M059J (cell line): ENCODE measurements at regions not wholly inside any gene's neighbourhood (a gene's known extent, or its start where the extent isn't known, plus 50 kb on each side); places are given as distances from the start of the nearest gene placed in this dataset.
"Not testable (repeated sequence)": the region's sequence is repeated elsewhere in the genome, so short reads cannot be mapped to it uniquely, and the experiment has no call there.

Source experiments
- DNase-seq: peaks from one replicate; pipeline ENCODE4 v3.0.0-alpha.2; 2012; ENCODE audit warnings: low read depth

DNA sequence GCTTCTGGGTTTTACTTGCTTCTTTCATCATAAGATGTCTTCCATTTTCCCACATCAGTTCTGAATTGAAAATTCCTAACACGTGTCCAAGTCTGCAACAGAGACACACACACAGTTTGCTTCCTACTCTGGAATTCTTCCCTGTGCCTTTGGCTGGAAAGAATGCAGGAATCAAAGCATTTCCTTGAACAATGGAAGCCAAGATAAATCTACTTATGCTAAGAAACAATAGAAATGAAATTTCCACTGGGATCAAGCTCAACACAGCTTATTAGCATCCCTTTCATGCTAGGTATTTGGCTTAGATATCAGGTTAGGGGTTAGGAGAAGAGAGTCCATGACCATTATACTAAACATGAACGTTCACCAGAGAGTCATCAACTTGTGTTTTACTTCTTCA is 101.1 kb upstream of the SCAF8 start:
- DNase-seq, result no peak

DNA sequence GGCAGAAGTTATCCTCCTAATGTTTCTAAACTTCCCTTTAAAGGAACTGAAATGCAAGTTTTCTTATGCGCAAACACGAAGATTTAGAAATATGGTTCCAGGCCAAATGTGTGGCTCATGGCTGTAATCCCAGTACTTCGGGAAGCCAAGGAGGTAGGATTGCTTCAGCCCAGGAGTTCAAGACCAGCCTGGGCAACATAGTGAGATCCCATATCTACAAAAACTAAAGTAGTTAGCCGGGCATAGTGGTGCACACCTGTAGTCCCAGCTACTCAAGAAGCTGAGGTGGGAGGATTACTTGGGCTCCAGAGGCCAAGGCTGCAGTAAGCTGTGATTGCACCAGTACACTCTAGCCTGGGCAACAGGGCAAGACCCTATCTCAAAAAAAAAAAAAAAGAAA is 95.8 kb upstream of the SCAF8 start:
- no peak for DNase-seq

DNA sequence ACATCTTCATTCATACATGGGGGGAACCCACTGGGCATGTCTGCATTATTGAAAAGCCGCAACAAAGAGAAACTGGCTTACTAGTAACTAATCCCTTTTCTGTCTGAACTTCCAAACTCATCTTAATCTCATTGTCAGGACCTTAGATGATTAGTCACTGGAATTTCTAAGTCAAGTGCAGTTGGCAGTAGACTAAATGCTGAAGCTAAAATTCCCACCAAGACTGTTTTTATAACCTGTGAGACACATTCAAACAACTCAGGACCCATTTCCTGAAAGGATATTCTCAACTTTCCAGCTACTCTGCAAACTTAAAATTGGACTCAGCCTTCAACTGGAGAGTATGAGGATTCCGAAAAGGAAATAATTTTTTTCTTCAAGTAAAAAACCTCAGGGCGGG is 94.8 kb upstream of the SCAF8 start:
- DNase-seq, result peak; percentile 70

DNA sequence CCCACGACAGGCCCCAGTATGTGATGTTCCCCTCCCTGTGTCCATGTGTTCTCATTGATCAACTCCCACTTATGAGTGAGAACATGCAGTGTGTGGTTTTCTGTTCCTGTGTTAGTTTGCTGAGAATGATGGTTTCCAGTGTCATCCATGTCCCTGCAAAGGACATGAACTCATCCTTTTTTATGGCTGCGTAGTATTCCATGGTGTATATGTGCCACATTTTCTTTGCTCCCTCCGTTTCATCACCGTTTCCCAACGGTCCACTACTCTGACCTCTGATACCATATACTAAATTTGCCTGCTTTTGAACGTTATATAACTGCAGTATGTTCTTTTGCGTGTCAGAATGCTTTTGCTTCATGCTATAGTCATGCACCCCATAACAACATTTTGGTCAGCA is 94.0 kb upstream of the SCAF8 start:
- not testable (repeated sequence) for DNase-seq

DNA sequence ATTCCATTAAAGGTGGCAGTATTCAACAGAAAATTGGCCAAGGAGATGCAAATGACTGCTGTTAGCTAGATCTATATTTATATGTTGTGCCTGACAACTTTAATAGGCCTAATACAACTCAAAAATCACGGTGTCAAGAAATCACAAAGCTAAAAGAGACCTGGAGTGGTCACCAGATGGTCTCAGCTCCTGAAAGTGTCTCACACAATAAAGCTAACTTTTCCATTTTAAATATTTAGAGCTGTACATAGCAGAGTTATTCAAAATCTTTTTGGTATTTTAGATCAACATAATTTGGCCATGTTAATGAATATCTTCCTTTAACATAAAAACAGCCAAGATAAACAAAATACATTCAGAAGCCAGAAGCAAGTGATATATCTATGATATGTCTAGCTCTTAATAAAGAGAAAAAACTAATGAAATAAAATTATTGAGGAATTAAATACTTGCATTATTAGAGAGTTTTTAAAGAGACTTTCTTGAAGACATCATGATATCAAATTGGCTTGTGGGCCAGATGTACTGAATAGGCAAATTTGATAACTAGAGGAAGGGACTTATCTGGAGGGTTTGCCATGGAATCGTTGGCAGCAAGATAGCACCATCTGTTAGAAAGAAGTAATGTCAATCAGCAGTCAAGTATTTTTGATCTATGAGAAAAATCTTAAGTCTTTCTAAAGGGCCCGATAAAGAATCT is 84.9 kb upstream of the SCAF8 start:
- DNase-seq, result no peak

DNA sequence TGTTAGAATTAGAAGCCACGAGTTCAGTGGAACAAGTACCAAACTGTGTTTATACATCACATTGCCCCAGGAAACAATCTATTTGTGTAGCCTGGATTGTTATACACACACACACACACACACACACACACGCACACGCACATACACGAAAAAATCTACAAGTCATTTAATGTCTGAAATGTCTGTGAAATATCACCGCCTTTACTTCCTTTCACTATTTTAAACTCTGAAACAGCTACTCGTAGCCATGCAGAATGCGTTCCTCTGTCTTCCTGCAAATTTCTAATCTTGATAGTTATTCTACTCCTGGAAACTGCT is 84.4 kb upstream of the SCAF8 start:
- no peak for DNase-seq

DNA sequence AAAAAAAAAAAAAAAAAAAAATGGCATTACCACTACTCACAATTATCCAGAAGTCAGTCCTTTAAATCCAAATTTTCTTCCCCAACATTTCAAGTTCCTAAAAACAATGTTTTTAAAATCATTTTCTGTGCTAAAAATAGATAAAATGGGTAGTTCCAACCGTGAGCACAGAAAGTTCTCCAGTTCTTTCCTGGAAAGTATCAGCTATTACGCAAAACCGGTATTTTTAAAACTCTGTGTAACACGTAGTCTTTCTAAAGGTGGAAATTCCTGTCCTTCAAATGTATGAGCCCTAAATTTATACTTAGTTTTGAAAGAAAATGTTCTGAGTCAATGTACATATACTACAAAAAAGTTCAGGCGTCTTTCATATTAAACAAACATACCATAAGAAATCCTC is 83.5 kb upstream of the SCAF8 start:
- DNase-seq, result no peak

DNA sequence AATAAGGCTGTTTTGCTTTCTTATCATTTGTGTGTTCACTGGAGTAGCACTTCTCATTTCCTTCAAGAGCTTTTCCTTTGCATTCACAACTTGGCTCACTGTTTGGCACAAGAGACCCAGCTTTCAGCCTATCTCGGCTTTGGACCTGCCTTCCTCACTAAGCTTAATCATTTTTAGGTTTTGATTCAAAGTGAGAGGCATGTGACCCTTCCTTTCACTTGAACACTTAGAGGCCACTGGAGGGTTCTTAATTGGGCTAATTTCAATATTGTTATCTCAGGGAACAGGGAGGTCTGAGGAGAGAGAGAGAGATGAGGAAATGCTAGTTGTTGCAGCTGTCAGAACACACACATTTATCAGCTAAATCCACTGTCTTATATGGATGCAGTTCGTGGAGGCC is 82.9 kb upstream of the SCAF8 start:
- no peak for DNase-seq

DNA sequence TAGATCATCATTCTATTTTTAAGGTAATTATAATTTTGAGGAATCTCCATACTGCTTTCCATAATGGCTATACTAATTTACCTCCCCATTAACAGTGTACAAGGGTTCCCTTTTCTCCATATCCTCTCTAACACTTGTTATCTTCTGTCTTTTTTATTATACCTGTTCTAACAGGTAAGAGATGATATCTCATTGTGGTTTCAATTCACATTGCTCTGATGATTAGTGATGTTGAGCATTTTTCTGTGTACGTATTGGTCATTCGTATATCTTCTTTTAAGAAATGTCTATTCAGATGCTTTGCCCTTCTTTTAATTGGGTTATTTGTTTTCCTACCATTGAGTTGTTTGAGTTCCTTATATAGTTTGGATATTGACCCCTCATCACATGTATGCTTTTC is 81.6 kb upstream of the SCAF8 start:
- no peak for DNase-seq

DNA sequence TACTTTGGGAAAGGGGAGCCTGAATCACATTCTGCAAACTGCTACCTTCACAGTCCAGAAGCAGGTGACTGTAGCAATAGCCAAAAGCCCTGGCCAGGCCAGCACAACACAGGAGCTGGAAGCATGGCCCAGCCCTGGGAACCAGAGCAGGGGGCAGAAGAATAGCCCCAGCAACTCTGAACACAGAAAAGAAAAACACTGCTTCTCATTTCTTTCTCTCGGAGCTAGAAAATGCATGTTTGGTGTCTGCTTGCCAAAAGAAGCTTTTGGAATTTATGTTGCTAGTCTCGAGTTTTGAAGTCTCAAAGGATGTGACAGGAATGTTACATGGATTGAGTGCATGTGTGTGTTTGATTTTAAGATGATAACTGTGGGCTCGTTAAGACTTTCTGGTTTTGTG is 79.8 kb upstream of the SCAF8 start:
- DNase-seq, result peak; percentile 20

DNA sequence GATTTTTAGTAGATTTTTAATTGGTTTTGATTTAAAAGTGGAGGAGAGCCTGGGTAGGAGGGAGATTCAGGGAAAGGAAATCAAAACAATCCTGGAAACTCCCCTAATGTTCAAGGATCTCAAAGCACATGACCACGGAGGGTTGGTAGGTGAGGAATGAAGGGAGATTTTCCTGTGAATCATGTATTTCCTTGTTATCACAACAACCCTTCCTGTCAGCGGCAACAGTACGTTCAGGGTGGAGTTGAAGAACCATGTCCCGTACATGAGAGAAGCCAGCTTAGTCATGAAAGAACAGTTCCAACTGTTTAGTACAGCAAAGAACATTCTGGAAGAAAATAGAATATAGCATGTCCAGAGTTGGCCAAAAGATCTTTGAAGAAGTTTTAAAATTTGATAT is 79.4 kb upstream of the SCAF8 start:
- peak; percentile 90 for DNase-seq

DNA sequence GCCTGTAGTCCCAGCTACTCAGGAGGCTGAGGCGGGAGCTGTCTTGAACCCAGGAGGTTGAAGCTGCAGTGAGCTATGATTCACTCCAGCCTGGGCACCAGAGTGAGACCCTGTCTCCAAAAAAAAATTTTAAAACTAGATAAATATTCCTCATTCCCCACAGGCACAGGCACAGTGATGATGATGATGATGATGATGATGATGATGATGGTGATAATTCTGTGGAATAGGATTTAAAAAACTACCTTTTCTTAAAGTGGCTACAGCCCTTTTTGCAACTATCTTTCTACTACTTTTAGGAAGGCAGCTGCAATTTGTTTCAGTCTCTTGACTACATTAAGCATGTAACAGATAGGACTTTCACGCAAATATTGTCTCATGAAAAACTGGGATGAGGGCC is 76.6 kb upstream of the SCAF8 start:
- DNase-seq, result no peak

DNA sequence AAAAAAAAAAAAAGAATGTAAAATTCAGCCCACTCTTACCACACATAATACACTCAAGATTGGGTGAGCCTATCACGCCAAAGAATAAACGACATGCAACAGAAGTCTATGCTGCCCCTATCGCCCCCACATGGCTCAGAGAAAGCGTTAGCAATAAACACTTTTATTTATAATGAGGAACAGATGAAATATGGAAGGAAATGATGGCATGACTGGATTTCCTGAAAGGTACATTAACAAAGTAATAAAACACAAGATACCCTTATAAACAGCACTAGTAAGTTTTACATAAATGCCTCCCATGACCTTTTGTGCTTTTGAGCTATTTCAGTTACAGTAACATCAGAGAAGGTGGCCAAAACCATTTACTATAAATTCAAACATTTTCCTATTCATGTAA is 71.4 kb upstream of the SCAF8 start:
- DNase-seq, result no peak

DNA sequence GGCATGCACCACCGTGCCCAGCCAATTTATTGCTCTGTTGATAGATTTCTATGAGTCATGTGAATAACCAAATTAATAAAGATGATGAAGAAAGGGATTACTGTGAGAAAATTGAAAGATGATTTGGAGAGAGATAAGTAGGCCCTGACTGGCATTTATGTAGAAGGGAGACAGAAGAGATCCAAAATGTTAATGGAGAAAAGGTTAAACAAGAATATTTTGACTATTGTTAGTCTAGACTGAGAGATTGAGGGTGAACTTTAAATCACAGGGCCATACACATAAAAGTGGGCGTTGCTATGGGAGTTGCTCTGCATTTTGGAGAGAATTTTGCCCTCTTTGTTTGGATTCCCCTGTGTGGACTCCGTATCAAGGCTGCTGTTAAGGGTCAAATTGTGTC is 68.9 kb upstream of the SCAF8 start:
- DNase-seq, result no peak

DNA sequence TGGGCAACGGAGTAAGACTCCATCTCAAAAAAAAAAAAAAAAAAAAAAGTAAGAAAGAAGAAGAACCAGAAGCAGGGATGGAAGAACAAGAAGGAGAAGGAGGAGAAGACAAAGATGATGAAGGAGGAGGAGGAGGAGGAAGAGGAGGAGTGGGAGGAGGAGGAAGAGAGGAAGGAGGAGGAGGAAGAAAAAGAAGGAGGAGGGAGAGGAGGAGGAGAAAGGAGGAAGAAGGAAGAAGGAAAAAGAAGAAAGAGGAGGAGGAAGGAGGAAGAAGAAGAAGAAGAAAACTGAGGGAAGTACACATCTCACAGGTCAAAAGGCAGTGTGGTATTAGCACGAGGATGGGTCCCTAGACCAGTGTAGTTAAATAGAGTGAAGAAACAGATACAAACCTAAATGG is 65.1 kb upstream of the SCAF8 start:
- no peak for DNase-seq

DNA sequence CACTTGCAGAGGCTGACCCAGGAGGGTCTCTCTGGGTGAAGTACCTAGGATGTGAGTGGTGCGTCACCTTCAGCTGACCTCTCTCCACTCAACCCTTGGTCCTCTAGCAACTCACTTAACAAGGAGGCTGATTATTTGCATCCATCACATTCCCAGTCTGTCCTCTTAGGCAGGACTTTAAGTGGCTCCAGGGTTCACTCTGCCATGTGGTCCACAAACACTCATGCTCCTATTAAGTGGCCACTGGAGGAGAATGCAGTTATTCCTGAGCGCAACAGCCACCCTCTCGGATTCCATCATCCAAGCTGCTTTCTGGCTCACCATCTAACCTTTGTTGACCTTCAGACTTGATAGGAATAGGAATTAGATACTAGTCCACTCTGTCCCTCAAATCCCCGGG is 61.1 kb upstream of the SCAF8 start:
- DNase-seq, result no peak

DNA sequence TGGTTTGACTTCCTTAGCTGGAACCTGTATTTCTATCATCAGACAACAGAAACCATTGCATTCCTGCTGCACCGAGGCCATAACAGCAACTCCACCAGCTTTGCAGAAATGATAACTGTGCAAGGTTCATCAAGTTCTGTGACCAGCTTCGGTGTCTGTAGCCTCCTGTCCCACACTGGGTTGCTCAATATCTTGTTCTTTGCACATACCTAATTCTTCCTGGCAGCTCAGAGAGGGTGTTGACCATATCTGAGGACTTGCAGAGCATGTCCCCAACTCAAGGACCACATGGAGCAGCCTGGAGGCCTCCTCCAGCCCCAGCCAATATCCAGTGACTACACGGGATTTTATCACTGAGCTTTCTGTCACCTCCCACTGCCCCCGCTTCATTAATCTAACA is 59.3 kb upstream of the SCAF8 start:
- no peak for DNase-seq

DNA sequence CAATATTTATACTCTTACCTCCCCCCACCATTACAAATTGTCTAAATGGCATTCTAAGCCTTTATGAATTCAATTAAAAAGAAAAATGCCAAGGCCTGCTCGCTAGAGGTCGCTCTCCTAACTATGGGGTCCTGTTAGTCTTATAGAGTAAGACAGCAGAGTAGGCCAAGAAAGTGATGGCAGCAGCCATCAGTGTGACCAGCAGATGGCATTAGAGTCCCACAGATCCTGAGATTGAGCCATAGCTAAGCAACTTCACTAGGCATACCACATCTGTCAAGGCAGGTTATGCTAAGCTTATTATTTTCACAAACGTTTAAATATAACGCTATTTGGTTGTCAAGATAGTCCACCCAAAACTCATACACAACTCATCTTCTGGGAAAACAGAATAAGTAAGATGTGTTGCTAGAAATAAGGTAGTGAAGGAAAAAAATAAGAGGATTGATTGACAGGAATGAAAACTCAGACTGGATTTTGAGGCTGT is 57.6 kb upstream of the SCAF8 start:
- peak; percentile 95 for DNase-seq

DNA sequence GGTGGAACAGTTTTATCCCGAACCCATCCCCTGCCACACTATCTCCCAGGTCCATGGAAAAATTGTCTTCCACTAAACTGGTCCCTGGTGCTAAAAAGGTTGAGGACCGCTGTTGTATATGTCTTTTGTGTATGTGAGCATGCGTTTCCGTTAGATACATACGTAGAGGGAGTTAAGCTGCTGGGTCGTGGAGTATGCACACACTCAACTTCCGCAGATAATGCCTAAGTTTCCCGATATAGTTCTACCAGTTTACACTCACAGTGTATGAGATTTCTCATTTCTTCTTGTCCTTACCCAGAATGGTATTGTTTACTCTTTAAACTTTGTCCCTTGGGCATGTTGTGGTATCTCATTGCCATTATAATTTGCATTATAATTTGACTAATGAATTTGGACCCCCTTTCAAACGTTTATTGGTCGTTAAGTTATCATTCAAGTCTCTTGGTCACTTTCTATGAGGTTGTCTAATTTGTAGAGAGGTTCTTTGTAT is 50.5 kb upstream of the SCAF8 start:
- DNase-seq, result no peak
